Natural killer cell (primary cell): ENCODE measurements at regions not wholly inside any gene's neighbourhood (a gene's known extent, or its start where the extent isn't known, plus 50 kb on each side); places are given as distances from the start of the nearest gene placed in this dataset.

Experiments
- ATAC-seq, 3 donors: fragments of 150-1000 bp in 2 of 3; fragments of 200-7000 bp in 1 of 3; cut with Tn5 transposase; 1 replicate in 1 of 3; 2 replicates in 2 of 3; pipeline ENCODE4 v1.10.0; 2021; ENCODE audit warnings: mild to moderate bottlenecking in 2 of 3, moderate library complexity in 2 of 3
- DNase-seq, 2 donors: peaks; one replicate each; pipeline versions ENCODE4 v3.0.0 to v3.0.0-alpha.2; 2013 to 2021; ENCODE audit warnings: mixed read lengths in 1 of 2
- H3K27ac ChIP-seq: one replicate; pipeline ENCODE4 v1.5.1; 2013; ENCODE audit warnings: mild to moderate bottlenecking, low read length
- H3K27me3 ChIP-seq: one replicate; pipeline ENCODE4 v1.6.1; 2013; ENCODE audit warnings: low read length; ENCODE audit not compliant: control insufficient read depth, insufficient read depth
- H3K36me3 ChIP-seq: one replicate; pipeline ENCODE4 v1.6.1; 2013; ENCODE audit warnings: low read length; ENCODE audit not compliant: control insufficient read depth, insufficient read depth
- H3K4me1 ChIP-seq: one replicate; pipeline ENCODE4 v1.6.1; 2013; ENCODE audit warnings: low read length; ENCODE audit not compliant: control insufficient read depth, insufficient read depth
- H3K4me3 ChIP-seq: one replicate; pipeline ENCODE4 v1.5.1; 2013; ENCODE audit warnings: low read length
- H3K9me3 ChIP-seq: one replicate; pipeline ENCODE4 v1.6.1; 2013; ENCODE audit warnings: low read length; ENCODE audit not compliant: control insufficient read depth, insufficient read depth
- H3K27ac Mint-ChIP-seq, 2 donors: one replicate each; pipeline ENCODE4 v1.8.0; 2022; ENCODE audit warnings: mild to moderate bottlenecking in 2 of 2, mixed read lengths in 2 of 2, moderate library complexity in 1 of 2
- H3K27me3 Mint-ChIP-seq, 2 donors: one replicate each; pipeline ENCODE4 v1.8.0; 2022; ENCODE audit warnings: low read depth in 2 of 2, mixed read lengths in 2 of 2
- H3K36me3 Mint-ChIP-seq: one replicate; pipeline ENCODE4 v1.8.0; 2022; ENCODE audit warnings: mixed read lengths
- H3K4me1 Mint-ChIP-seq, 2 donors: one replicate each; pipeline ENCODE4 v1.8.0; 2022; ENCODE audit warnings: mixed read lengths in 2 of 2
- H3K4me3 Mint-ChIP-seq: one replicate; pipeline ENCODE4 v1.8.0; 2022; ENCODE audit warnings: mild to moderate bottlenecking, moderate library complexity, mixed read lengths
- H3K9me3 Mint-ChIP-seq, 2 donors: one replicate each; pipeline ENCODE4 v1.8.0; 2022; ENCODE audit warnings: mixed read lengths in 2 of 2
- WGBS: methylation state at CpG from one replicate; pipeline ENCODE4 v1.1.7; 2013; ENCODE audit warnings: missing lambda C conversion rate; ENCODE audit not compliant: insufficient coverage; 5-methylcytosine and 5-hydroxymethylcytosine counted together
- intact Hi-C: fragments of 100-400 bp; cut with micrococcal nuclease; formaldehyde crosslinking; loops from one replicate; pipeline ENCODE4 v1.14.2; 2022
- TF ChIP-seq, protein P1 (sequence below): fragments of 200-600 bp; IDR thresholded peaks from one replicate; pipeline ENCODE4 v1.8.0; 2022; ENCODE audit warnings: antibody characterized with exemption

DNA sequence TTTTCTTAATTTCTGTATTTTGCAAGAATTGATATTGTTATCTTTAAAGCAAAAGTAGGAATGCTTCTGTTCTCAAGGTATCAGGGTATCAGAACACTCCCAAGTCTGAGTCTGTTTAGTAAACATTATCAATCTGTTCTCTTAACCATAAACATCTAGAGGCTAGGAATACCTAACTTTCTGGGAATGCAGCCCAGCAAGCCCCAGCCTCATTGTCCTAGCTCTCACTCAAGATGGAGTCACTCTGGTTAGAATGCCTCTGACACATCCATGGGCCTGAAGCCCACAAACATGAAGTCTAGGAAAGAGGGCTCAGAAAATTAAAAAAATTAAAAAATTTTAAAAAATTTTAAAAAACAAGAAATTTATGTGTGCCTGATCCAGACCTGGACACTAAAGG lies 315.1 kb upstream of the DKK2 start:
- Histone ChIP-seq H3K27me3 (no peaks in the 10 kb centered on the region), H3K4me1 (no peaks in the 10 kb centered on the region), H3K36me3 (no peaks in the 10 kb centered on the region), H3K9me3 (no peaks in the 10 kb centered on the region), H3K4me3 (no peak overlapping the region), H3K27ac (no peak overlapping the region)
- Mint-ChIP-seq H3K27ac (no peak overlapping the region), H3K9me3 (peaks cover 3 to 10% of the 10 kb centered on the region in 2 donors), H3K36me3 (no peaks in the 10 kb centered on the region), H3K27me3 (no peaks in the 10 kb centered on the region), H3K4me3 (no peak overlapping the region), H3K4me1 (no peaks in the 10 kb centered on the region)
- intact Hi-C loops = no loop called here
- ATAC-seq (no peak), DNase-seq (no peak)
- TF ChIP-seq, protein P1, sequence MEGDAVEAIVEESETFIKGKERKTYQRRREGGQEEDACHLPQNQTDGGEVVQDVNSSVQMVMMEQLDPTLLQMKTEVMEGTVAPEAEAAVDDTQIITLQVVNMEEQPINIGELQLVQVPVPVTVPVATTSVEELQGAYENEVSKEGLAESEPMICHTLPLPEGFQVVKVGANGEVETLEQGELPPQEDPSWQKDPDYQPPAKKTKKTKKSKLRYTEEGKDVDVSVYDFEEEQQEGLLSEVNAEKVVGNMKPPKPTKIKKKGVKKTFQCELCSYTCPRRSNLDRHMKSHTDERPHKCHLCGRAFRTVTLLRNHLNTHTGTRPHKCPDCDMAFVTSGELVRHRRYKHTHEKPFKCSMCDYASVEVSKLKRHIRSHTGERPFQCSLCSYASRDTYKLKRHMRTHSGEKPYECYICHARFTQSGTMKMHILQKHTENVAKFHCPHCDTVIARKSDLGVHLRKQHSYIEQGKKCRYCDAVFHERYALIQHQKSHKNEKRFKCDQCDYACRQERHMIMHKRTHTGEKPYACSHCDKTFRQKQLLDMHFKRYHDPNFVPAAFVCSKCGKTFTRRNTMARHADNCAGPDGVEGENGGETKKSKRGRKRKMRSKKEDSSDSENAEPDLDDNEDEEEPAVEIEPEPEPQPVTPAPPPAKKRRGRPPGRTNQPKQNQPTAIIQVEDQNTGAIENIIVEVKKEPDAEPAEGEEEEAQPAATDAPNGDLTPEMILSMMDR = no peak

DNA sequence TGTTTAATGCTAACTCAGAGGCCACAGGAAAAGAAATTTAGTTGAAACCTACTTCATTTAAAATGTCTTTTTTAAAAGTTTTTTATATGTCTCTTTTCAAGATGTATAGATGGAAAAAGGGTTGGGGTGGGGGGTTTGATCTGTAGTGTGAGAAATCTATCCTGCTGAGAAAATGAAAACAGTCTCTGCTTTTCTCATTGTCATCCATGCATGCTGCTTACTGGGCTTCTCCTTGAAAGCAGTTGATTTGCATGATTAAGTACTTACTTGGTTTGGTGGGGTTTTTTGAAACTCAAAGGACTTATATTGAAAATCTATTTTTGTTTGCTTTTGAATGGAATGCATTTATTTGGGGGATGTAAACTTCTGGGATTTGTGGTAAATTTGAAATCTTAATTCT lies 313.6 kb upstream of the DKK2 start:
- DNase-seq = no peak
- peaks cover 8 to 12% of the 10 kb centered on the region in 2 donors for H3K9me3 Mint-ChIP-seq
- TF ChIP-seq, protein P1 = no peak
- Histone ChIP-seq H3K4me3 (no peak overlapping the region), H3K27ac (no peak overlapping the region), H3K27me3 (no peaks in the 10 kb centered on the region), H3K9me3 (no peaks in the 10 kb centered on the region), H3K36me3 (no peaks in the 10 kb centered on the region), H3K4me1 (no peaks in the 10 kb centered on the region)
- H3K4me3 Mint-ChIP-seq = no peak overlapping the region
- no peaks in the 10 kb centered on the region for H3K27me3 Mint-ChIP-seq
- H3K4me1 Mint-ChIP-seq = no peaks in the 10 kb centered on the region
- ATAC-seq = no peak
- no peak overlapping the region for H3K27ac Mint-ChIP-seq
- no peaks in the 10 kb centered on the region for H3K36me3 Mint-ChIP-seq
- intact Hi-C loops = no loop called here

DNA sequence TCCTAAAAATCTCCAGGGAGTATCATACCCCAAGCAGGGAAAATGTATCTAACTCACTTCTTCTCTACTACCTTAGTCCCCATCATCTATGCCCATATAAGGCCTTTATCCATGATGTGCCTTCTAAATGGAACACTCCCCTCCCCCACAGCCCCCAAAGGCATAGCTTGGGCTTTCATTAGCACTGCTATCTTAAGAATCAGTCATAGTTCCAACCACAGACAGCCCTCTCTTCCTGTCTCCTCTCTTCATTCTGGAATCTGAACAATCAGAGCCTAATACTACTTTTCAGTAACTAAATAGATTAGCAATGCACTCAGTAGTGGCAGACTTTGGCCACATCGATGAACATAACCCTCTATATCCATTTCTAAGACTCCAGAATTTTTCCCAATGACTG lies 313.2 kb upstream of the DKK2 start:
- WGBS = 33% methylated on average over 1 of the region's 1 CpG
- intact Hi-C loops = no loop called here
- Mint-ChIP-seq H3K9me3 (peaks cover 9 to 12% of the 10 kb centered on the region in 2 donors), H3K4me3 (no peak overlapping the region), H3K27me3 (no peaks in the 10 kb centered on the region), H3K4me1 (no peaks in the 10 kb centered on the region), H3K27ac (no peak overlapping the region), H3K36me3 (no peaks in the 10 kb centered on the region)
- ATAC-seq (no peak), DNase-seq (no peak)
- Histone ChIP-seq H3K27ac (no peak overlapping the region), H3K4me1 (no peaks in the 10 kb centered on the region), H3K9me3 (no peaks in the 10 kb centered on the region), H3K36me3 (no peaks in the 10 kb centered on the region), H3K27me3 (no peaks in the 10 kb centered on the region), H3K4me3 (no peak overlapping the region)
- TF ChIP-seq, protein P1 = no peak

DNA sequence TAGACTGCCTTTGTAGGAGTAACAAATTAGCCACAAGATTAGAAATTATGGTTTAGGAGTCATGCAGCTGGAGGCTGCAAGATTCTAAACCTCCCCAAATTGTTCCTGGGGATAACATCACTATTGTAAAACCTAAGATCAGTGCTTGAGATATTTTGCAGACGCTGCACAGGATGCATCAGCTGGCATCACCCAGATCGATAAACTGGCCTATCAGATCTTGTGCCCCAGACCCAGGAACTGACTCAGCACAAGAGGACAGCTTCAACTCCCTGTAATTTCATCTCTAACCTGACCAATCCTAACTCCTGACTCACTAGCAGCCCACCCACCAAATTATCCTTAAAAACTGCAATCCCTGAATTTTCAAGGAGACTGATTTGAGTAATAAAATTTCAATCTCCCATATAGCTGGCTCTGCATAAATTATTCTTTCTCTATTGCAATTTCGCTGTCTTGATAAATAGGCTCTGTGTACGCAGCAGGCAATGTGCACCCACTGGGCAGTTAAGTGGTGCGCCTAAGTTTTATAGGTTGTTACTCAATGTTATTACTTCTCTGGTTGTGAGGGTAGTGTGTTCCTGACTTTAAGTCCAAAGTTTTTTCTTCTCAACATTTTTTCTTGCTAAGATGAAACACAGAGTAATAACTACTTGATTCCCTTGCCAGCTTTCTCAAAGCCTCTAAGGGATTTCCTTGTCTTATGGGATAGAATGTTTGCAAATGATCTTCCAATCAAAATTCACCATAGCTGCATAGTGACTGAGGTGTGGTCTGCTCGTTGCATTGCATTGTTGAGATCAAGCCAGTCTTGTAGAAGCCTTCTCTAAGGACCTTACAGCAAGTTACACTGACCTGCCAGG lies 312.3 kb upstream of the DKK2 start:
- Mint-ChIP-seq H3K36me3 (no peaks in the 10 kb centered on the region), H3K27me3 (no peaks in the 10 kb centered on the region), H3K27ac (no peak overlapping the region), H3K9me3 (peaks cover 7% of the 10 kb centered on the region in 2 donors), H3K4me1 (no peaks in the 10 kb centered on the region), H3K4me3 (no peak overlapping the region)
- Histone ChIP-seq H3K4me3 (no peak overlapping the region), H3K36me3 (no peaks in the 10 kb centered on the region), H3K4me1 (no peaks in the 10 kb centered on the region), H3K9me3 (no peaks in the 10 kb centered on the region), H3K27ac (no peak overlapping the region), H3K27me3 (no peaks in the 10 kb centered on the region)
- no peak for ATAC-seq
- intact Hi-C loops = no loop called here
- 88% methylated on average over 6 of the region's 6 CpGs for WGBS
- DNase-seq = no peak
- TF ChIP-seq, protein P1 = no peak
